GM12878 (cell line): ENCODE measurements at regions not wholly inside any gene's neighbourhood (a gene's known extent, or its start where the extent isn't known, plus 50 kb on each side); places are given as distances from the start of the nearest gene placed in this dataset.
"Not testable (repeated sequence)": the region's sequence is repeated elsewhere in the genome, so short reads cannot be mapped to it uniquely, and the experiment has no call there.

Source experiments
- CREB1 ChIP-seq: IDR thresholded peaks from 2 replicates; pipeline ENCODE4 v1.6.1; 2012; ENCODE audit warnings: low read depth, mild to moderate bottlenecking, inconsistent platforms
- CTCF ChIP-seq, 3 experiments: IDR thresholded peaks in 2 of 3; conservative IDR thresholded peaks in 1 of 3; 2 replicates each; pipeline ENCODE4 v1.5.1; 2011; ENCODE audit warnings: low read depth in 3 of 3, low read length in 3 of 3, mild to moderate bottlenecking in 3 of 3, control low read depth in 2 of 3, moderate library complexity in 2 of 3, inconsistent platforms in 1 of 3, mixed read lengths in 1 of 3; ENCODE audit not compliant: control insufficient read depth in 2 of 3, insufficient read depth in 1 of 3; ENCODE audit errors: extremely low read depth in 1 of 3
- EP300 ChIP-seq, 2 experiments: fragments of 150-350 bp in 1 of 2; IDR thresholded peaks; 2 replicates each; pipeline ENCODE4 v1.6.1; 2011 to 2012; ENCODE audit warnings: low read depth in 2 of 2, low read length in 2 of 2, borderline replicate concordance in 1 of 2, improper control_type of control experiment in 1 of 2, inconsistent platforms in 1 of 2; ENCODE audit not compliant: control insufficient read depth in 1 of 2
- KDM1A ChIP-seq: fragments of 200-600 bp; sonication (generic); IDR thresholded peaks from 2 replicates; pipeline ENCODE4 v1.6.1; 2016; ENCODE audit warnings: borderline replicate concordance
- POLR2A ChIP-seq: IDR thresholded peaks from 2 replicates; pipeline ENCODE4 v1.6.1; 2011; ENCODE audit warnings: low read depth, mild to moderate bottlenecking, low read length
- SP1 ChIP-seq: IDR thresholded peaks from one replicate; pipeline ENCODE4 v1.6.1; 2011; ENCODE audit warnings: low read depth, low read length
- ZBTB11 ChIP-seq: fragments of 450-650 bp; formaldehyde crosslinking; IDR thresholded peaks from 2 replicates; pipeline ENCODE4 v1.5.0; 2022; ENCODE audit warnings: mild to moderate bottlenecking, missing genetic modification characterization
- ZZZ3 ChIP-seq: IDR thresholded peaks from 2 replicates; pipeline ENCODE4 v1.6.1; 2011; ENCODE audit warnings: low read depth; ENCODE audit not compliant: control insufficient read depth, insufficient read length
- TF ChIP-seq, protein P1 (sequence below): IDR thresholded peaks from 2 replicates; pipeline ENCODE4 v1.6.1; 2012; ENCODE audit warnings: mild to moderate bottlenecking, low read depth, low read length
- TF ChIP-seq, protein P2 (sequence below): IDR thresholded peaks from 2 replicates; pipeline ENCODE4 v1.6.1; 2011; ENCODE audit warnings: low read depth, low read length, improper control_type of control experiment, borderline replicate concordance

DNA sequence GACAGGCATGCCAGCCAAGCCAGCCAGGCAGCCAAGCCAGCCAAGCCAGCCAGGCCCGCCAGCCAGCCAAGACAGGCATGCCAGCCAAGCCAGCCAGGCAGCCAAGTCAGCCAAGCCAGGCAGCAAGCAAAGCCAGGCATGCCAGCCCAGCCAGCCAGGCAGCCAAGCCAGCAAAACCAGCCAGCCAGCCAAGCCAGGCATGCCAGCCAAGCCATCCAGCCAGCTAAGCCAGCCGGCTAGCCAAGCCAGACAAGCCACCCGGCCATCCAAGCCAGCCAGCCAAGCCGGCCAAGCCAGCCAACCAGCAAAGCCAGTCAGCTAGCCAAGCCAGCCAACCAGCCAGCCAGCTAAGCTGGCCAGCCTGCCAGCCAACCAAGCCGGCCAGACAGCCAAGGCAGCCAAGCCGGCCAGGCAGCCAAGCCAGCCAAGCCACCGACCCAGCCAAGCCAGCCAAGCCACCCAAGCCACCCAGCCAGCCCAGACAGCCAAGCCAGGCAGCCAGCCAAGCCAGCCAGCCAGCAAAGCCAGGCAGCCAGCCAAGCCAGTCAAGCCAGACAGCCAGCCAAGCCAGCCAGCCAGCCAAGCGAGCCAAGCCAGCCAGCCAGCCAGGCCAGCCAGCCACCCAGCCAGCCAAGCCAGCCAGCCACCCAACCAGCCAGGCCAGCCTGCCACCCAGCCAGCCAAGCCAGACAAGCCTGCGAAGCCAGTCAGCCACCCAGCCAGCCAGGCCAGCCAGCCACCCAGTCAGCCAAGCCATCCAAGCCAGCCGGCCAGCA, 332.9 kb upstream of the PLGLB2 start:
- TF ChIP-seq, protein P1, sequence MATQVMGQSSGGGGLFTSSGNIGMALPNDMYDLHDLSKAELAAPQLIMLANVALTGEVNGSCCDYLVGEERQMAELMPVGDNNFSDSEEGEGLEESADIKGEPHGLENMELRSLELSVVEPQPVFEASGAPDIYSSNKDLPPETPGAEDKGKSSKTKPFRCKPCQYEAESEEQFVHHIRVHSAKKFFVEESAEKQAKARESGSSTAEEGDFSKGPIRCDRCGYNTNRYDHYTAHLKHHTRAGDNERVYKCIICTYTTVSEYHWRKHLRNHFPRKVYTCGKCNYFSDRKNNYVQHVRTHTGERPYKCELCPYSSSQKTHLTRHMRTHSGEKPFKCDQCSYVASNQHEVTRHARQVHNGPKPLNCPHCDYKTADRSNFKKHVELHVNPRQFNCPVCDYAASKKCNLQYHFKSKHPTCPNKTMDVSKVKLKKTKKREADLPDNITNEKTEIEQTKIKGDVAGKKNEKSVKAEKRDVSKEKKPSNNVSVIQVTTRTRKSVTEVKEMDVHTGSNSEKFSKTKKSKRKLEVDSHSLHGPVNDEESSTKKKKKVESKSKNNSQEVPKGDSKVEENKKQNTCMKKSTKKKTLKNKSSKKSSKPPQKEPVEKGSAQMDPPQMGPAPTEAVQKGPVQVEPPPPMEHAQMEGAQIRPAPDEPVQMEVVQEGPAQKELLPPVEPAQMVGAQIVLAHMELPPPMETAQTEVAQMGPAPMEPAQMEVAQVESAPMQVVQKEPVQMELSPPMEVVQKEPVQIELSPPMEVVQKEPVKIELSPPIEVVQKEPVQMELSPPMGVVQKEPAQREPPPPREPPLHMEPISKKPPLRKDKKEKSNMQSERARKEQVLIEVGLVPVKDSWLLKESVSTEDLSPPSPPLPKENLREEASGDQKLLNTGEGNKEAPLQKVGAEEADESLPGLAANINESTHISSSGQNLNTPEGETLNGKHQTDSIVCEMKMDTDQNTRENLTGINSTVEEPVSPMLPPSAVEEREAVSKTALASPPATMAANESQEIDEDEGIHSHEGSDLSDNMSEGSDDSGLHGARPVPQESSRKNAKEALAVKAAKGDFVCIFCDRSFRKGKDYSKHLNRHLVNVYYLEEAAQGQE: not testable (repeated sequence)
- TF ChIP-seq ZZZ3; ZBTB11; SP1; POLR2A; EP300 (IDR thresholded peaks at IDR 0.05; ENCODE audit: borderline replicate concordance in 1 of 2, control insufficient read depth in 1 of 2, low read depth in 2 of 2, low read length in 2 of 2); CREB1; CTCF (IDR thresholded peaks at IDR 0.05 in 2 of 3, conservative IDR thresholded peaks at IDR 0.05 in 1 of 3; ENCODE audit: control insufficient read depth in 2 of 3, extremely low read depth in 1 of 3, insufficient read depth in 1 of 3, low read depth in 3 of 3, low read length in 3 of 3); KDM1A: not testable (repeated sequence)
- TF ChIP-seq, protein P2, sequence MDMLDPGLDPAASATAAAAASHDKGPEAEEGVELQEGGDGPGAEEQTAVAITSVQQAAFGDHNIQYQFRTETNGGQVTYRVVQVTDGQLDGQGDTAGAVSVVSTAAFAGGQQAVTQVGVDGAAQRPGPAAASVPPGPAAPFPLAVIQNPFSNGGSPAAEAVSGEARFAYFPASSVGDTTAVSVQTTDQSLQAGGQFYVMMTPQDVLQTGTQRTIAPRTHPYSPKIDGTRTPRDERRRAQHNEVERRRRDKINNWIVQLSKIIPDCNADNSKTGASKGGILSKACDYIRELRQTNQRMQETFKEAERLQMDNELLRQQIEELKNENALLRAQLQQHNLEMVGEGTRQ: not testable (repeated sequence)
